BLaER1 treated with 17β-estradiol and CSF1 and Interleukin-3, amounts not matched to agents 10 nM and 100 nM (cell line): ENCODE measurements at regions not wholly inside any gene's neighbourhood (a gene's known extent, or its start where the extent isn't known, plus 50 kb on each side); places are given as distances from the start of the nearest gene placed in this dataset.

Experiments used
- H3K27ac ChIP-seq, 11 experiments: shearing (Covaris generic); formaldehyde crosslinking; 2 replicates each; pipeline ENCODE4 v1.8.1; 2022
- H3K27me3 ChIP-seq, 11 experiments: shearing (Covaris generic); formaldehyde crosslinking; 2 replicates each; pipeline ENCODE4 v1.8.1; 2022
- H3K36me3 ChIP-seq, 11 experiments: shearing (Covaris generic); formaldehyde crosslinking; 2 replicates each; pipeline ENCODE4 v1.8.1; 2022
- H3K4me1 ChIP-seq, 10 experiments: shearing (Covaris generic); formaldehyde crosslinking; 2 replicates each; pipeline ENCODE4 v1.8.1; 2022
- H3K4me2 ChIP-seq, 11 experiments: shearing (Covaris generic); formaldehyde crosslinking; 2 replicates each; pipeline ENCODE4 v1.8.1; 2022
- H3K4me3 ChIP-seq, 10 experiments: shearing (Covaris generic); formaldehyde crosslinking; 2 replicates each; pipeline ENCODE4 v1.8.1; 2022
- H3K9ac ChIP-seq, 11 experiments: shearing (Covaris generic); formaldehyde crosslinking; 2 replicates each; pipeline ENCODE4 v1.8.1; 2022
- H3K9me3 ChIP-seq, 11 experiments: shearing (Covaris generic); formaldehyde crosslinking; replicated peaks in 1 of 11; 2 replicates each; pipeline ENCODE4 v1.8.1; 2022
- H4K20me1 ChIP-seq, 11 experiments: shearing (Covaris generic); formaldehyde crosslinking; 2 replicates each; pipeline ENCODE4 v1.8.1; 2022
- Cebpa-rat ChIP-seq, 11 experiments: shearing (Covaris generic); IDR thresholded peaks; 2 replicates each; pipeline ENCODE4 v1.8.1; 2022

GRCh38 chr5:152523964-152524363 is 118.9 kb upstream of the NMUR2 start:
- Histone ChIP-seq H3K9me3 (no peaks in the 10 kb centered on the region), H3K4me1 (peaks cover 7 to 21% (median 16%) of the 10 kb centered on the region in 10 experiments; a peak in 18 of 20 replicates), H3K36me3 (no peaks in the 10 kb centered on the region), H4K20me1 (no peaks in the 10 kb centered on the region), H3K4me3 (no peak overlapping the region), H3K9ac (no peak overlapping the region), H3K27me3 (no peaks in the 10 kb centered on the region), H3K4me2 (no peak overlapping the region), H3K27ac (no peak overlapping the region)
- TF ChIP-seq Cebpa-rat (IDR thresholded peaks at IDR 0.05), result no peak

- H3K4me2 ChIP-seq, result peak overlapping the region; percentile 0 to 74 (median 60); a peak in 21 of 22 replicates
- TF ChIP-seq Cebpa-rat (IDR thresholded peaks at IDR 0.05), result no peak
- peak overlapping the region in 9 of 11 experiments; percentile 4 to 63 (median 53); a peak in 14 of 22 replicates for H3K27ac ChIP-seq
- H3K4me1 ChIP-seq, result peaks cover 7 to 21% (median 16%) of the 10 kb centered on the region in 10 experiments; a peak in 18 of 20 replicates
- H4K20me1 ChIP-seq, result no peaks in the 10 kb centered on the region
- no peaks in the 10 kb centered on the region for H3K27me3 ChIP-seq
- peak overlapping the region in 3 of 11 experiments; percentile 0 to 3 (median 2); a peak in 1 of 22 replicates for H3K9ac ChIP-seq
- no peaks in the 10 kb centered on the region for H3K36me3 ChIP-seq
- no peaks in the 10 kb centered on the region for H3K9me3 ChIP-seq
- no peak overlapping the region for H3K4me3 ChIP-seq
Measured at GRCh38 chr5:152527358-152528052, 122.4 kb upstream of the NMUR2 start.

DNA sequence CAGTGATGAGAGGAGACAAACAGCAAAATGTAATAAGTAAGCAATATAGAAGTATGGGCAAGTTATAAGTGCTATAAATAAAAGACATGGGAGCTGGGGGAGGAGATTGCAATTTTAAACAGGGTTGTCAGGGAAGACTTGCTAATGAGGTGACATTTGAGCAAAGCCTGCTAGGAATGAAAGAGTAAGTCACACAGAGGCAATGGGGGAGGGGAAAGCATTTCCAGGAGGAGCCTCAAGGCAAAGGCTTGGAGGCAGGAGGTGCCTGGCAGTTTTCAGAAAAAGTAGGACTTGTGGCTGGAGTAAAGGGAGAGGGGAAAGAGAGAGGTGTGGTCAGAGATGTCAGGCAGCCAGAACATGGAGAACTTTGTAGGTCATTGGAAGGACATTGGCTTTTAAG is 124.4 kb upstream of the NMUR2 start:
- Histone ChIP-seq H3K27ac (no peak overlapping the region), H3K4me2 (no peak overlapping the region), H3K4me1 (peaks cover 7 to 21% (median 16%) of the 10 kb centered on the region in 10 experiments; a peak in 18 of 20 replicates), H3K9ac (no peak overlapping the region), H3K4me3 (no peak overlapping the region), H3K36me3 (no peaks in the 10 kb centered on the region), H4K20me1 (no peaks in the 10 kb centered on the region), H3K27me3 (no peaks in the 10 kb centered on the region), H3K9me3 (no peaks in the 10 kb centered on the region)
- no peak for TF ChIP-seq Cebpa-rat (IDR thresholded peaks at IDR 0.05)

DNA sequence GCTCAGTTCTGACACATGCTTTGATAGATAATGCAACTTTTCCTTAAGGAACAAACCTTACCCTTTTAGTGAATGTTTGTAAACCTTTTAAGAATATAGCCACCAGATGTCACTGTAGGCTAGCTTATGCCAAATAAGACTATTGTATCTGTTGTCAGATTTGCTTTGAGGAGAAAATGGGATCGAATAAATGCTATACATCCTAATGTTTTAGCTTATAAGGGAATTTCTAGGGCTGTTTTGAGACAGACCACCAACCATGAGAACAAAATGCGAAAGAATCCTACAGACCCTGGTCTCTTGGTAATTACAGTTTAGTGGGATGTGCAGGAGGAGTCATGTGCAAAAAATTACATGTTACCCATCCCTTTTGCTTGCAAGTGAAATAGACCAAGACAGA is 127.6 kb upstream of the NMUR2 start:
- no peaks in the 10 kb centered on the region for H4K20me1 ChIP-seq
- no peak overlapping the region for H3K4me3 ChIP-seq
- H3K27me3 ChIP-seq, result no peaks in the 10 kb centered on the region
- H3K9ac ChIP-seq, result no peak overlapping the region
- H3K4me2 ChIP-seq, result no peak overlapping the region
- TF ChIP-seq Cebpa-rat (IDR thresholded peaks at IDR 0.05), result no peak
- peaks cover 0 to 9% (median 7%) of the 10 kb centered on the region in 10 experiments; a peak in 14 of 20 replicates for H3K4me1 ChIP-seq
- H3K9me3 ChIP-seq, result no peaks in the 10 kb centered on the region
- no peaks in the 10 kb centered on the region for H3K36me3 ChIP-seq
- H3K27ac ChIP-seq, result no peak overlapping the region

- no peaks in the 10 kb centered on the region for H3K4me1 ChIP-seq
- no peaks in the 10 kb centered on the region for H4K20me1 ChIP-seq
- no peak overlapping the region for H3K4me3 ChIP-seq
- H3K36me3 ChIP-seq, result no peaks in the 10 kb centered on the region
- no peaks in the 10 kb centered on the region for H3K9me3 ChIP-seq
- no peak overlapping the region for H3K4me2 ChIP-seq
- H3K27ac ChIP-seq, result no peak overlapping the region
- TF ChIP-seq Cebpa-rat (IDR thresholded peaks at IDR 0.05), result no peak
- H3K9ac ChIP-seq, result no peak overlapping the region
- H3K27me3 ChIP-seq, result no peaks in the 10 kb centered on the region
Measured at GRCh38 chr5:152534641-152535040, 129.6 kb upstream of the NMUR2 start.

DNA sequence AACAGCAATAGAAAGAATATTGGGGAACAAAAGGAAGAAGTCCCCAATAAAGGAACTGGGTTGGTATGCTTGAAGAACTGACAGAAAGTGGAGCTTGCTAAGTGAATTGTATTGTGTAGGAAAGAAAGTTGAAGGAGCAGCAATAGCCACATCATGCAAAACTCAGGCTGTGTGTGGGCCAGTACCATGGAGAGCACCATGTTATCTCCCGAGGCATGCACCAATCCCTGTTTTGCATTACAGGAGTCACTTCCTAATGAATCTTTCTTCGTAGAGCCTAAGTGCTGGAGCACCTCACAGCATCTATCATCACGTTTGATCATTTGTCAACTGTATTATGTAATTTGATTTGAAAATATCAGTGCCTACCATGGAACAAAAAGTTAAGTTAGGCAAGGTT is 137.7 kb upstream of the NMUR2 start:
- Histone ChIP-seq H3K9ac (no peak overlapping the region), H3K27ac (no peak overlapping the region), H3K9me3 (no peaks in the 10 kb centered on the region), H3K4me3 (no peak overlapping the region), H4K20me1 (no peaks in the 10 kb centered on the region), H3K4me1 (no peaks in the 10 kb centered on the region), H3K4me2 (no peak overlapping the region), H3K36me3 (no peaks in the 10 kb centered on the region), H3K27me3 (no peaks in the 10 kb centered on the region)
- no peak for TF ChIP-seq Cebpa-rat (IDR thresholded peaks at IDR 0.05)

GRCh38 chr5:152546493-152546892 is 141.4 kb upstream of the NMUR2 start:
- Histone ChIP-seq H3K27ac (no peak overlapping the region), H3K4me2 (no peak overlapping the region), H3K27me3 (no peaks in the 10 kb centered on the region), H3K36me3 (no peaks in the 10 kb centered on the region), H3K9ac (no peak overlapping the region), H3K4me1 (no peaks in the 10 kb centered on the region), H4K20me1 (no peaks in the 10 kb centered on the region), H3K9me3 (no peaks in the 10 kb centered on the region), H3K4me3 (no peak overlapping the region)
- TF ChIP-seq Cebpa-rat (IDR thresholded peaks at IDR 0.05), result no peak

GRCh38 chr5:152547202-152547601 is 142.1 kb upstream of the NMUR2 start:
- Histone ChIP-seq H3K4me3 (no peak overlapping the region), H3K27ac (no peak overlapping the region), H3K4me1 (no peaks in the 10 kb centered on the region), H3K36me3 (no peaks in the 10 kb centered on the region), H4K20me1 (no peaks in the 10 kb centered on the region), H3K9me3 (no peaks in the 10 kb centered on the region), H3K27me3 (no peaks in the 10 kb centered on the region), H3K4me2 (no peak overlapping the region), H3K9ac (no peak overlapping the region)
- no peak for TF ChIP-seq Cebpa-rat (IDR thresholded peaks at IDR 0.05)

DNA sequence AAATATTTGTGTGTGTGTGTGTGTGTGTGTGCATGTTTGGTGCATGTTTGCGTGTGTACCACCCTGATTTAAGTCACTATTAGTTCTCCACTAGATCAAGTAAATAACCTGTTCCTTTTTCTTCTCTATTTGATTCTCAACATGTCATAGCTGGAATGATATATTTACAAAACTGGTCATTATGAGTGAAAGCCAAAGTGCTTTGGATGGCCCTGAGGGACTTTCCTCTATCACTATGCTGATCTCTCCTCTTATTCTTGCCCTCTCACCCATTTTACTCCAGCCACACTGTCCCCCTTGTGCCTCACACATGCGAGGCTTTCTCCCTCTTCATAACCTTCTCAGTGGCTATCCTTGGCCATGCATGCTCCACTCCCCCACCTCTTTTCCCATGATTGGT is 144.6 kb upstream of the NMUR2 start:
- Histone ChIP-seq H3K9ac (no peak overlapping the region), H3K36me3 (no peaks in the 10 kb centered on the region), H3K27ac (no peak overlapping the region), H3K4me1 (no peaks in the 10 kb centered on the region), H3K4me2 (no peak overlapping the region), H3K4me3 (no peak overlapping the region), H3K27me3 (no peaks in the 10 kb centered on the region), H4K20me1 (no peaks in the 10 kb centered on the region), H3K9me3 (no peaks in the 10 kb centered on the region)
- TF ChIP-seq Cebpa-rat (IDR thresholded peaks at IDR 0.05), result no peak

DNA sequence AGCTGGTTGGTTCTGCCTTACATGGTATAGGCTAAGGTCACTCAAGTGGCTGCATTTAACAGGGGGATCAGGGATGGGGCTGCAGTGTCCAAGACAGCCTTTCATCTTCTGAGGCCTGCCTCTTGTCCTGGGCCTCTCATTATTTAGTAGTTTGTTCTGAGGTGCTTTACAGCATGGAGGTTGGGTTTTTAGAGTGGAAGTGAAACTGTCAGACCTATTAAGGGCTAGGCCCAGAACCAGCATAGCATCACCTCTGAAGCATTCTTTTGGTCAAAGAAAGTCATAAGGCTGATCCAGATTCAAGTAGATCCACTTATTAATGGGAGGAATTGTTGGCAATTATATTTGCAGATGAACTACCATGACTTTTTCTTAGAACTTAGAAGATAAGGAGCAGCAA is 146.0 kb upstream of the NMUR2 start:
- Histone ChIP-seq H4K20me1 (no peaks in the 10 kb centered on the region), H3K4me2 (no peak overlapping the region), H3K9me3 (no peaks in the 10 kb centered on the region), H3K27ac (no peak overlapping the region), H3K36me3 (no peaks in the 10 kb centered on the region), H3K27me3 (no peaks in the 10 kb centered on the region), H3K4me3 (no peak overlapping the region), H3K9ac (no peak overlapping the region), H3K4me1 (no peaks in the 10 kb centered on the region)
- TF ChIP-seq Cebpa-rat (IDR thresholded peaks at IDR 0.05), result no peak
